HG03520 (cell line): ENCODE measurements at regions not wholly inside any gene's neighbourhood (a gene's known extent, or its start where the extent isn't known, plus 50 kb on each side); places are given as distances from the start of the nearest gene placed in this dataset.
A peak's percentile ranks its signal among the peaks of the same experiment; 100 is the strongest.

Source experiments
- ATAC-seq: cut with Tn5 transposase; IDR thresholded peaks from one replicate; pipeline ENCODE4 v1.9.1; 2021; ENCODE audit warnings: mild to moderate bottlenecking, moderate library complexity; ENCODE audit not compliant: unreplicated experiment

DNA sequence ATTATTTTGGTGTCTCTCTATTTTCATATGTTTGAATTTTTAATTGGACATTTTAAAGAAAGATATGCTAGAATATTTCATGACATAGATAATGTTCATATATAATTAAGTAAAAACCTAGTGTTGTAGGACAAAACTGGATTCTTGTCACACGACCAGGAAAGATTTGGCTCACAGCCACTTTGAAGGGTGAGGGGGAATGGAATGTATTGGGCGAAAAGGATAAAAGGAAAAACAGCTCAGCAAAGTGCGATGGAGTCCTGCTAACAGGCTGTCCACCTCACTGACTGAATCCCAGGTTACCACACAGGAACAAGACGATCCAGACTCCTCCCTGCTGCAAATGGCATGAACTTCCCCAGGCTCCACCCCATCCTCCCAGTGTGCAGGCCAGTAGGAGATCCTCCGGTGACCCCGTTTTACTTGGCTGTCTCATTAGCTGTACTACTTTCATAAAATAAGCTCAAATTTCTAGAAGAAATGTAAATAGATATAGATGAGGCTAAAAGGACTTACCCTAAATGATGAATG is 186.2 kb downstream of the CD47 start:
- no peak for ATAC-seq

DNA sequence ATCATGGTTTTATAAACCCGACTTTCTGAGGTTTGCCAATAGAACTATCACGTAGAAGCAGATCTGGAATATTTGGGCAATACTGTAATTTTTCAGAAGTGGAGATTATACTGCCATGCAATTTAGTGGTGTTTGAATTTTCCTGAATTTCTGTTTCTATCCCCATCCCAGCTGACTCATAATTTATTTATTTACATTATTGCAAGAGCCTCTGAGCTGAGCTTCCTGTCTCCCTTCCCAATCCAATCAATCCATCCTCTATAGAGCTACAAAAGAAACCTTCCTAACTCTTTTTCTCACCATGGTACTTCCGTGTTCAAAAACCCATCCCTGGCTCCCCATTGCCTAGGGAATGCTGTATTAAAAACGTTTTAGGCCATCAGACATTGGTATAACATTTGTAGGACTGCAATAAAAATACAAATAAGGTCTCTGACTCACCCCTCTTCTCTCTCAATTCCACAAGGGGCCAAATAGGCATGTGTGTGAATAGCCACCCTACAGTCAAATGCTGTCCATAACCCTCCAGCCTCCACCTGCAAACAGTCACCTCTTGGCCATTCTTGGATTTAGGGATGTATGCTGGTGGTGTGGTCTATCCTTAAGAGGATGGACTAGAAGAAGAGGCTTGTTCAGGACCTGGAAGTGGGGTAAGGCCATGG is 190.7 kb downstream of the CD47 start:
- ATAC-seq, result no peak

GRCh38 chr3:107897471-107898061 is 193.3 kb downstream of the CD47 start:
- no peak for ATAC-seq

DNA sequence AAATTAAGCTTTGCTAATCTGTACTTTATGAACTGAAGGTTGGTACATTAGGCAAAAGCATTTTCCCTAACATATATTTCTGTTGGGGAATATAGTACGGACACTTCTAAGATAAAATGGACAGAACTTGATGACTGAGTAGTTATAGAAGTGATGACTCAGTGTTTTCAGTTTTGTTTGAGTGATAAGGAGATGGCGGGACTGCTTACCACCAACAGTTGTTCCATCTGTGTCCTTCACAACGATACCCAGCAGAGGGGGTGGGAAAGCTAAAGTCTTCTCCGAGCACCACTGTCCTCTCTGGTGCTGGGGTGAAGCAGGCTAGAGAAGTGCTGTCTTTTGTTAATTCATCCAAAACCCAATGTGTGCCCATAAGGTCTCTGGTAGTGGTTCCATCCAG is 195.8 kb downstream of the CD47 start:
- ATAC-seq, result peak; percentile 80

DNA sequence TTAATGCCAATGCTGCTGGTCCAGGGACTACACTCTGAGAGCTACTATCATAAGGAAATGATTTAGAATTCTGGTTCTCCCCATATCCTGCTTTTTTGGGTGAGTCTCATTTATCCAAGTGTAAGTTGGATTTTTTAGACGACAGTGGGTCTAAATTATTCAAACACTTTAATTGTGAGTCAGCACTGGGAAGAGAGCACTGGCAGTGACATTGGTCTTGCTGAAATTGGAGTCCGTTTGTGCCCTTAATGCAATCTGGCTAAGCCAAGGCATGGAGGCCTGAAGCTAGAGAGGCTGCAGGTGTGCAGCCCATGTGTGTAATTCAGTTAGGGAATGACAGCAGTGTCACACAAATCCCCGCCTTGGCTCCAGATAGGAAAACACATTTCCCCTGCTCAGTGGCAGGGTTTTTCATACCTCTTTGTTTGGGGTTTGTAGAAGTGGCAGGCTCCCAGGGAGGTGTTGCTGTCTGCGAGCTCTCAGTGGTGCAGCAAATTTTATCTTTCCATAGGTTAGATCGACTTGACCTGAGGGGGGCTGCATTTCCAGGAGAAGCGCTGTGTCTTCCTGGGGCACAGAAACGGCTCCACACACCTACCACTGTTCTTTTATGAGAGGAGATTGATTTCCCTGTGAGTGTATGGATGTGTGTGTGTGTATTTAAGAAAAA is 197.7 kb downstream of the CD47 start:
- ATAC-seq, result no peak

- ATAC-seq, result no peak
These were observed 205.9 kb downstream of the CD47 start for GRCh38 chr3:107884719-107885460.

- ATAC-seq, result no peak
These were observed 206.8 kb downstream of the CD47 start for GRCh38 chr3:107884028-107884427.

GRCh38 chr3:107882881-107883280 is 207.9 kb downstream of the CD47 start:
- no peak for ATAC-seq

DNA sequence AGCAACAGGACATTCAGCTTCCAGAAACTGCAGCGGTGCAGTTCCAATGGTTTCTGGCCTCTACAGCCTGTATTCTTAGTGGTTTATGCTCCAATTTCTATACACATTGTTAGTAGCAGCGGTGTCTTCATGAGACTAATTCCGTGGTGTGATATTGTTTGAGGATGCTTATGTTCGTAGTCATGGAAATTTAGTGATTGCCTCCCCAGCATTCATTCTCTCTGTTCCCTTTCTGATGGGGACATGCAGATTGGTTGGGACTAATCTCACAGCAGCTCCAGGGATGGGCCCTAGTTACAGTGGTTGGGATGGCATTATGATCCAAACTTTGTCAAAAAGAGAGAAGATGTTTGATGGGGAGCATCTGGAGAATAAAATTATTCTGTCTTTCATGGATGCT is 208.6 kb downstream of the CD47 start:
- ATAC-seq, result no peak

- no peak for ATAC-seq
These were observed 209.3 kb downstream of the CD47 start for GRCh38 chr3:107881509-107881908.

DNA sequence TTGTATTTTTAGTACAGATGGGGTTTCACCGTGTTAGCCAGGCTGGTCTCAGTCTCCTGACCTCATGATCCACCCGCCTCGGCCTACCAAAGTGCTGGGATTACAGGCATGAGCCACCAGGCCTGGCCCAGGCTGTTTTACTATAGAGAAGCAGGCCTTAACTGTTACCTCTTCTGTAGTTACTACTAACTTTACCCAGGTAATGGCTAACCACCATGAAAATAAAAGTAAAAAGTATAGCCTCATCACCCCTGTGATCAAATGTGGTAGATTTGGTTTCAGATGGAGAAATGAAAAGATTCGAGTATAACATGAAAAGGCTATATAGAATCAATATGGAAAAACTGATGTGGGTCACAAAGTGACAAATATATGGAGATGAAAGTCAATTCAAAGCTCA is 210.1 kb downstream of the CD47 start:
- no peak for ATAC-seq

DNA sequence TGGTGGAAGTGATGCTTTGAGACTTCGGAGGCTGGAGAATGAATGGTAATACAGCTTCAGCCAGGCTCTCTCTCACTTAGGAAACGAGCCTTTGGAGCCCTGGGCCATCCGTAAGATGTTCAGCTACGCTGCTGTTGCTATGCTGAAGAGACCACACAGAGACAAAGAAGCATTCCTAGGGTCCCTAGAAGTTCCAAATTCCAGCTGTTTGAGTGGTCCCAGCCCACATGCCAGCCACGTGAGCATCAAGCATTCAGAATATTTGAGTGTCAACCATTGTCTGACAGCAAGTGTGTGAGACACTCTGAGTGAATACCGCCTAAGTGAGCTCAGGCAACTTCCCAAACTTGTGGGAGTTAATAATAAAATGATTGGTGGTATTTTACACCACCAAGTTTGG is 212.9 kb downstream of the CD47 start:
- ATAC-seq, result no peak

- no peak for ATAC-seq
These were observed 219.7 kb downstream of the CD47 start for GRCh38 chr3:107870943-107871638.

DNA sequence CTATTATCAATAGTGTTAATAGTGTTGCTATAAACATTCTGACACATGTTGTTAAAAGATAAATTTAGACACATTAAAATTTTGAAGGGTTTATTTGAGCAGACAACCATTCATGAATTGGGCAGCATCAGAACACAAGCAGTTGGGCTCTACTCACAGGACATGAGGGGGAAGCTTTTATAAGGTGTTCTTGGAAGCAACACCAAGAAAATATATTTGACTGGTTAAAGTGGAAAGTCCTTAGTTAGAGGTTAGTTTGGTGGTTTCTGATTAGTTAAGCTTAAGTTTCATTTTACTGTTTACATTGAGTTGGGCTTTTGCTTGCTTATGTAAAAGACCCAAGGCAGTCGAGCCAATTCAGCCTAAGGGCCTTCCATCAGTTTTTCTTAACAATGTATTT is 220.7 kb downstream of the CD47 start:
- ATAC-seq, result no peak

DNA sequence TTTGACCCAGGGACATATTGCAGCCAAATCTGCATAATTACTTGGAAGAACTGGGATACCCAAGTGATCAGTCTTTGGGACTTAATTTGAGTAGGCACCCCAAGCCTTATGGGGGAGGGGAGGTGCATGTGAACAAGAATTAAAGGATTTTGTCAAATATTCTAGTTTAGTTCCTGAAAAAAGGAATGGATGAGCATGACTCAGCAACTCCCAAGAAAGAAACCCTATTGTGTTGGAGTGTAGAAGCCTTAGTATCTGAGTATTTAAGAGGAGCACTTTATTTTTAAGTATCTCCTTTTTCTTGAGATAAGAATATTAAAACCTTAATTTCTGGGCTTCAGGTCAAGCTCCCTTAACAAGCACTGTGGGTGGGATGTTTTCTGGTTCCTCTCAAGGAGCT is 222.4 kb downstream of the CD47 start:
- no peak for ATAC-seq

DNA sequence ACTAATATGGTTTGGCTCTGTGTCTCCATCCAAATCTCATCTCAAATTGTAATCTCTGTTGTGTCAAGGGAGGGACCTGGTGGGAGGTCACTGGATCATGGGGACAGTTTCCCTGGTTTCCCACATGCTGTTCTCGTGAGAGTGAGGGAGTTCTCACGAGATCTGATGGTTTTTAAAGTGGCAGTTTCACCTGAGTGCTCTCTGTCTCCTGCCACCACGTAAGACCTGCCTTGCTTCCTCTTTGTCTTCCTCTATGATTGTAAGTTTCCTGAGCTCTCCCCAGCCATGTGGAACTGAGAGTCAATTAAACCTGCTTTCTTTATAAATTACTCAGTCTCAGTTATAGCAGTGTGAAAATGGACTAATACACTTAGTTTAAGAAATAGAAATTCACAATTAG is 228.9 kb downstream of the CD47 start:
- ATAC-seq, result peak; percentile 76

GRCh38 chr3:107861422-107861821 is 229.4 kb downstream of the CD47 start:
- no peak for ATAC-seq
